GM12864 (cell line): ENCODE measurements at regions not wholly inside any gene's neighbourhood (a gene's known extent, or its start where the extent isn't known, plus 50 kb on each side); places are given as distances from the start of the nearest gene placed in this dataset.

Experiments used
- DNase-seq: peaks from one replicate; pipeline ENCODE4 v3.0.0-alpha.2; 2011; ENCODE audit warnings: low read depth
- H3K4me3 ChIP-seq: 2 replicates; pipeline ENCODE4 v1.5.1; 2011; ENCODE audit warnings: mild to moderate bottlenecking, low read depth, low read length, control low read depth
- CTCF ChIP-seq: IDR thresholded peaks from 2 replicates; pipeline ENCODE4 v1.5.1; 2011; ENCODE audit warnings: low read depth, mild to moderate bottlenecking, moderate library complexity, low read length, control low read depth, inconsistent platforms; ENCODE audit errors: missing control alignments

GRCh38 chr3:26438981-26439884 lies 183.3 kb upstream of the LRRC3B start:
- no peak for TF ChIP-seq CTCF
- no peak for DNase-seq

GRCh38 chr3:26449996-26450395 lies 172.6 kb upstream of the LRRC3B start:
- TF ChIP-seq CTCF = no peak
- no peak for DNase-seq
- no peak overlapping the region for H3K4me3 ChIP-seq

More at GRCh38 chr3:26438981-26439884, 183.3 kb upstream of the LRRC3B start:
- no peak overlapping the region for H3K4me3 ChIP-seq

- TF ChIP-seq CTCF = no peak
- H3K4me3 ChIP-seq = no peak overlapping the region
- no peak for DNase-seq
Measured at GRCh38 chr3:26452363-26452762, 170.2 kb upstream of the LRRC3B start.

- no peak for TF ChIP-seq CTCF
- no peak for DNase-seq
- no peak overlapping the region for H3K4me3 ChIP-seq
Measured at GRCh38 chr3:26460985-26461384, 161.6 kb upstream of the LRRC3B start.

GRCh38 chr3:26472345-26472744 lies 150.2 kb upstream of the LRRC3B start:
- no peak overlapping the region for H3K4me3 ChIP-seq
- no peak for TF ChIP-seq CTCF
- DNase-seq = no peak

- no peak for DNase-seq
- H3K4me3 ChIP-seq = no peak overlapping the region
- TF ChIP-seq CTCF = no peak
Measured at GRCh38 chr3:26474706-26475105, 147.9 kb upstream of the LRRC3B start.

GRCh38 chr3:26480377-26480776 lies 142.2 kb upstream of the LRRC3B start:
- H3K4me3 ChIP-seq = no peak overlapping the region
- no peak for DNase-seq
- TF ChIP-seq CTCF = no peak
